ENCODE measurements at regions not wholly inside any gene's neighbourhood (a gene's known extent, or its start where the extent isn't known, plus 50 kb on each side); places are given as distances from the start of the nearest gene placed in this dataset.

DNA sequence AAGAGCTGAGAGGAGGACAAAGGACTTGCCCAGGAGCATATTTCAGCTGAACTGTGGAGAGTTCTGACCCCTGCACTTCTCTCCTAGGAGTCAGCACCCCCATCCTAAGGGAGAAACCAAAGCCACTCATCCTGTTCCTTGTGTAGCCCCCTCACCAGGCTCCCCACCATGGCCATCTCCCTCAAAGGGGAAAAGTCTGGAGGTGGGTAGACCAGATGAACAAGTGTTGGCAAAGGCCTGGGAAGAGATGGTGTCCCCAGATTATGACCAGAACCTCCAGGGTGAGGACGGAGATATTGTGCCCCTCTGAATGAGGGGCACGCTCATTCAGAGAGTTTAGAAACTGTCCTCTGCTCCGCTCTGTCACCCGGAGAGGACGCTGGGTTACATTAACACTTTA lies 880.0 kb downstream of the BRD1 start:
- Histone ChIP-seq H3K36me3 (ENCODE audit: control insufficient read depth in 1 of 2, insufficient read depth in 2 of 2, low read length in 2 of 2) (no peaks in the 10 kb centered on the region), H3K9ac (ENCODE audit: low read depth in 1 of 2, low read length in 2 of 2) (no peak overlapping the region), H3K9me3 (ENCODE audit: control insufficient read depth in 1 of 2, low read length in 2 of 2) (no peaks in the 10 kb centered on the region), H3K27me3 (ENCODE audit: control insufficient read depth in 1 of 2, insufficient read depth in 2 of 2, low read length in 2 of 2) (no peaks in the 10 kb centered on the region), H3K27ac (ENCODE audit: low read depth, low read length) (no peak overlapping the region), H3K4me3 (ENCODE audit: low read depth in 1 of 2, low read length in 2 of 2) (no peak overlapping the region), H3K4me1 (ENCODE audit: control insufficient read depth in 1 of 2, insufficient read depth in 2 of 2, low read length in 2 of 2) (no peaks in the 10 kb centered on the region)

- Histone ChIP-seq H3K27me3 (ENCODE audit: control insufficient read depth in 1 of 2, insufficient read depth in 2 of 2, low read length in 2 of 2) (no peaks in the 10 kb centered on the region), H3K4me3 (ENCODE audit: low read depth in 1 of 2, low read length in 2 of 2) (no peak overlapping the region), H3K4me1 (ENCODE audit: control insufficient read depth in 1 of 2, insufficient read depth in 2 of 2, low read length in 2 of 2) (no peaks in the 10 kb centered on the region), H3K27ac (ENCODE audit: low read depth, low read length) (no peak overlapping the region), H3K36me3 (ENCODE audit: control insufficient read depth in 1 of 2, insufficient read depth in 2 of 2, low read length in 2 of 2) (no peaks in the 10 kb centered on the region), H3K9ac (ENCODE audit: low read depth in 1 of 2, low read length in 2 of 2) (no peak overlapping the region), H3K9me3 (ENCODE audit: control insufficient read depth in 1 of 2, low read length in 2 of 2) (no peaks in the 10 kb centered on the region)
Observed at GRCh38 chr22:48945621-48946458, 881.8 kb downstream of the BRD1 start.

- Histone ChIP-seq H3K9ac (ENCODE audit: low read depth in 1 of 2, low read length in 2 of 2) (no peak overlapping the region), H3K27ac (ENCODE audit: low read depth, low read length) (no peak overlapping the region), H3K36me3 (ENCODE audit: control insufficient read depth in 1 of 2, insufficient read depth in 2 of 2, low read length in 2 of 2) (no peaks in the 10 kb centered on the region)
Observed at GRCh38 chr22:48944751-48945620, 882.7 kb downstream of the BRD1 start.

GRCh38 chr22:48944433-48944750 lies 883.3 kb downstream of the BRD1 start:
- Histone ChIP-seq H3K36me3 (ENCODE audit: control insufficient read depth in 1 of 2, insufficient read depth in 2 of 2, low read length in 2 of 2) (no peaks in the 10 kb centered on the region), H3K27me3 (ENCODE audit: control insufficient read depth in 1 of 2, insufficient read depth in 2 of 2, low read length in 2 of 2) (peaks cover 0 to 3% of the 10 kb centered on the region in 2 donors), H3K9ac (ENCODE audit: low read depth in 1 of 2, low read length in 2 of 2) (no peak overlapping the region), H3K4me3 (ENCODE audit: low read depth in 1 of 2, low read length in 2 of 2) (no peak overlapping the region), H3K4me1 (ENCODE audit: control insufficient read depth in 1 of 2, insufficient read depth in 2 of 2, low read length in 2 of 2) (no peaks in the 10 kb centered on the region), H3K27ac (ENCODE audit: low read depth, low read length) (no peak overlapping the region), H3K9me3 (ENCODE audit: control insufficient read depth in 1 of 2, low read length in 2 of 2) (no peaks in the 10 kb centered on the region)

More at GRCh38 chr22:48944751-48945620, 882.7 kb downstream of the BRD1 start:
- no peaks in the 10 kb centered on the region for H3K9me3 ChIP-seq (ENCODE audit: control insufficient read depth in 1 of 2, low read length in 2 of 2)
- H3K4me3 ChIP-seq (ENCODE audit: low read depth in 1 of 2, low read length in 2 of 2): no peak overlapping the region
- no peaks in the 10 kb centered on the region for H3K4me1 ChIP-seq (ENCODE audit: control insufficient read depth in 1 of 2, insufficient read depth in 2 of 2, low read length in 2 of 2)
- H3K27me3 ChIP-seq (ENCODE audit: control insufficient read depth in 1 of 2, insufficient read depth in 2 of 2, low read length in 2 of 2): peaks cover 0 to 3% of the 10 kb centered on the region in 2 donors

GRCh38 chr22:48943567-48944432 lies 883.9 kb downstream of the BRD1 start:
- Histone ChIP-seq H3K4me1 (ENCODE audit: control insufficient read depth in 1 of 2, insufficient read depth in 2 of 2, low read length in 2 of 2) (no peaks in the 10 kb centered on the region), H3K9me3 (ENCODE audit: control insufficient read depth in 1 of 2, low read length in 2 of 2) (no peaks in the 10 kb centered on the region), H3K27ac (ENCODE audit: low read depth, low read length) (no peak overlapping the region), H3K4me3 (ENCODE audit: low read depth in 1 of 2, low read length in 2 of 2) (no peak overlapping the region), H3K27me3 (ENCODE audit: control insufficient read depth in 1 of 2, insufficient read depth in 2 of 2, low read length in 2 of 2) (peaks cover 0 to 3% of the 10 kb centered on the region in 2 donors), H3K36me3 (ENCODE audit: control insufficient read depth in 1 of 2, insufficient read depth in 2 of 2, low read length in 2 of 2) (no peaks in the 10 kb centered on the region), H3K9ac (ENCODE audit: low read depth in 1 of 2, low read length in 2 of 2) (no peak overlapping the region)

GRCh38 chr22:48942698-48943566 lies 884.7 kb downstream of the BRD1 start:
- Histone ChIP-seq H3K27ac (ENCODE audit: low read depth, low read length) (no peak overlapping the region), H3K4me3 (ENCODE audit: low read depth in 1 of 2, low read length in 2 of 2) (no peak overlapping the region), H3K9me3 (ENCODE audit: control insufficient read depth in 1 of 2, low read length in 2 of 2) (no peaks in the 10 kb centered on the region), H3K36me3 (ENCODE audit: control insufficient read depth in 1 of 2, insufficient read depth in 2 of 2, low read length in 2 of 2) (no peaks in the 10 kb centered on the region), H3K4me1 (ENCODE audit: control insufficient read depth in 1 of 2, insufficient read depth in 2 of 2, low read length in 2 of 2) (no peaks in the 10 kb centered on the region), H3K9ac (ENCODE audit: low read depth in 1 of 2, low read length in 2 of 2) (no peak overlapping the region), H3K27me3 (ENCODE audit: control insufficient read depth in 1 of 2, insufficient read depth in 2 of 2, low read length in 2 of 2) (peaks cover 0 to 3% of the 10 kb centered on the region in 2 donors)

DNA sequence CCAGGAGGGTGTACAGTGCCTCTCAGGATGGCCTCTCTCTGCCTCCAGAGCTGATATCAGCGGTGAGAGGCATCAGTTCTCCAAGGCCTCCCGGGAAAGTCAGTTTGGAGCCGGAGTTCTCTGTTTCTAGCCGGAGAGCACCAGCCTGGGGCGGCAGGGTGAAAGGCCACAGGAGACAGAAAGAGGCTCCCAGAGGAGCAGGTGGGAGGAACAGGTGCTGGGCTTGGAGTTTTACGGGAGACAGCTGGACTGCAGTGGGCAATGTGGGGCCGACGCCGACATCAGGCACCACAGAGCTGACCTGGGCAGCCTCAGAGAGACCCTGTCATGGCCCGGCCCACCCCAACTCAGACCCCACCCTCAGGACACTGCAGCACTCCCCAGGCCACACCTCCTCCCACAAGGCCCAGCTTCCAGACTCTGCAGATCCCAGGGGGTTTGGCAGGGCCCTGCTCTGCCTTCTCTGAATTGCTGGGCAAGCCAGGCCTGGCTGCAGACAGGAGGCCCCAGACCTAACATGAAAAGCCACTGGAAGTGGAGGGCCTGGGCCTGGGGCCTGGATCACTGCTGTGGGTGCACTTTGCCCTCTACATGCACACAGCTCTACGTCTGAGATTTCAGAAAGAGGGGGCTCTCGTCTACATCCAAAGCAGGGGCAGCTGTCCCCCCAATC lies 885.6 kb downstream of the BRD1 start:
- Histone ChIP-seq H3K4me1 (ENCODE audit: control insufficient read depth in 1 of 2, insufficient read depth in 2 of 2, low read length in 2 of 2) (no peaks in the 10 kb centered on the region), H3K4me3 (ENCODE audit: low read depth in 1 of 2, low read length in 2 of 2) (no peak overlapping the region), H3K36me3 (ENCODE audit: control insufficient read depth in 1 of 2, insufficient read depth in 2 of 2, low read length in 2 of 2) (no peaks in the 10 kb centered on the region), H3K27me3 (ENCODE audit: control insufficient read depth in 1 of 2, insufficient read depth in 2 of 2, low read length in 2 of 2) (peaks cover 0 to 3% of the 10 kb centered on the region in 2 donors), H3K9ac (ENCODE audit: low read depth in 1 of 2, low read length in 2 of 2) (no peak overlapping the region), H3K9me3 (ENCODE audit: control insufficient read depth in 1 of 2, low read length in 2 of 2) (no peaks in the 10 kb centered on the region), H3K27ac (ENCODE audit: low read depth, low read length) (no peak overlapping the region)

GRCh38 chr22:48941033-48941902 lies 886.4 kb downstream of the BRD1 start:
- peaks cover 0 to 3% of the 10 kb centered on the region in 2 donors for H3K27me3 ChIP-seq (ENCODE audit: control insufficient read depth in 1 of 2, insufficient read depth in 2 of 2, low read length in 2 of 2)
- H3K9me3 ChIP-seq (ENCODE audit: control insufficient read depth in 1 of 2, low read length in 2 of 2): peaks cover 0 to 2% of the 10 kb centered on the region in 2 donors
- H3K4me1 ChIP-seq (ENCODE audit: control insufficient read depth in 1 of 2, insufficient read depth in 2 of 2, low read length in 2 of 2): no peaks in the 10 kb centered on the region
- H3K27ac ChIP-seq (ENCODE audit: low read depth, low read length): no peak overlapping the region
- no peak overlapping the region for H3K4me3 ChIP-seq (ENCODE audit: low read depth in 1 of 2, low read length in 2 of 2)
- H3K36me3 ChIP-seq (ENCODE audit: control insufficient read depth in 1 of 2, insufficient read depth in 2 of 2, low read length in 2 of 2): no peaks in the 10 kb centered on the region
- no peak overlapping the region for H3K9ac ChIP-seq (ENCODE audit: low read depth in 1 of 2, low read length in 2 of 2)

All from duodenal mucosa (tissue), 2 donors.